Omental fat pad (tissue), 3 donors: ENCODE measurements at regions not wholly inside any gene's neighbourhood (a gene's known extent, or its start where the extent isn't known, plus 50 kb on each side); places are given as distances from the start of the nearest gene placed in this dataset.

ENCODE experiments used
- ATAC-seq: fragments of 150-250 bp; one replicate; pipeline ENCODE4 v1.9.1; 2016; ENCODE audit warnings: mild to moderate bottlenecking, moderate library complexity; ENCODE audit not compliant: low FRiP score
- DNase-seq: peaks from one replicate; pipeline ENCODE4 v3.0.0-alpha.2; 2019; ENCODE audit warnings: low spot score
- TF ChIP-seq, protein P1 (sequence below), 3 donors: fragments of 450-650 bp; IDR thresholded peaks; one replicate each; pipeline ENCODE4 v1.5.1; 2016 to 2017; ENCODE audit warnings: antibody characterized with exemption in 3 of 3, mild to moderate bottlenecking in 3 of 3, moderate library complexity in 2 of 3

DNA sequence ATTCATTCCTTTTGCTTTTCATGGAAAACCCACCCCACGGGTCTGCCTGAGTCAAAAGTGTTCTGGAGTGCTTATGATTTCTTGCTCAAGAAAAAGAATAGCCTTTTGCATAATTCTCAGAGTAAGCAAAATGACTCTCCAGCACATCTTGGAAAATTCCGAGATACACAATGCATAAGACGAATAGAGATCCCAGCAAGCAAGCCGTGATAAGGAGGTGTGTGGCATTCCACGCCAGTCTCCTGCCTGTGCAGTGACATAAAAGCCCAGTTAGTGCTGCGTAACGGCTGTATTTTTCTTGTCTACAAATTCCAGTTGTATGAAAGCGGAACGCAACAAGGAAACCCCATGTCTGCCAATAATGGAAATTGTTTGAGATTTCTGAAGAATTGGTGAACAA is 237.9 kb upstream of the GATB start:
- ATAC-seq (no peak), DNase-seq (no peak)
- TF ChIP-seq, protein P1, sequence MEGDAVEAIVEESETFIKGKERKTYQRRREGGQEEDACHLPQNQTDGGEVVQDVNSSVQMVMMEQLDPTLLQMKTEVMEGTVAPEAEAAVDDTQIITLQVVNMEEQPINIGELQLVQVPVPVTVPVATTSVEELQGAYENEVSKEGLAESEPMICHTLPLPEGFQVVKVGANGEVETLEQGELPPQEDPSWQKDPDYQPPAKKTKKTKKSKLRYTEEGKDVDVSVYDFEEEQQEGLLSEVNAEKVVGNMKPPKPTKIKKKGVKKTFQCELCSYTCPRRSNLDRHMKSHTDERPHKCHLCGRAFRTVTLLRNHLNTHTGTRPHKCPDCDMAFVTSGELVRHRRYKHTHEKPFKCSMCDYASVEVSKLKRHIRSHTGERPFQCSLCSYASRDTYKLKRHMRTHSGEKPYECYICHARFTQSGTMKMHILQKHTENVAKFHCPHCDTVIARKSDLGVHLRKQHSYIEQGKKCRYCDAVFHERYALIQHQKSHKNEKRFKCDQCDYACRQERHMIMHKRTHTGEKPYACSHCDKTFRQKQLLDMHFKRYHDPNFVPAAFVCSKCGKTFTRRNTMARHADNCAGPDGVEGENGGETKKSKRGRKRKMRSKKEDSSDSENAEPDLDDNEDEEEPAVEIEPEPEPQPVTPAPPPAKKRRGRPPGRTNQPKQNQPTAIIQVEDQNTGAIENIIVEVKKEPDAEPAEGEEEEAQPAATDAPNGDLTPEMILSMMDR (IDR thresholded peaks at IDR 0.05), result no peak

DNA sequence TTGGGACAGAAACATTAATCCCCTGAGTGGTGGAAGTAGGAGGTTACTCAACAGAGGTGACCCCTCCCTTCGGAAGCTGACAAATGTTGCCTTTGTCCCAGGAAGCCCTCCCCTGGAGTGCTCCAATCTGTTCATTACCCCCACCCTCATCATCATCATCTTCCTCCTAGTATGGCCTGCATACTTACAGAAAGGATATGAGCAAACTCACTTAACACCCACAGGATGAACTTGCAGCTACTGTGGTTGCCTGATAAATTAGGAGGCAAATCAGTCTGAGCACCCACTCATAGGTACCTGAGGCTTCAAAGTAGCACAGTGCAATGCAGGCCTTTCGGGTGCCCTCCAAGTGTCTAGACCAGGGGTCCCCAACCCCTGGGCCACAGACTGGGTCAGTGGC is 236.7 kb upstream of the GATB start:
- TF ChIP-seq, protein P1 (IDR thresholded peaks at IDR 0.05), result no peak
- ATAC-seq (no peak), DNase-seq (no peak)

DNA sequence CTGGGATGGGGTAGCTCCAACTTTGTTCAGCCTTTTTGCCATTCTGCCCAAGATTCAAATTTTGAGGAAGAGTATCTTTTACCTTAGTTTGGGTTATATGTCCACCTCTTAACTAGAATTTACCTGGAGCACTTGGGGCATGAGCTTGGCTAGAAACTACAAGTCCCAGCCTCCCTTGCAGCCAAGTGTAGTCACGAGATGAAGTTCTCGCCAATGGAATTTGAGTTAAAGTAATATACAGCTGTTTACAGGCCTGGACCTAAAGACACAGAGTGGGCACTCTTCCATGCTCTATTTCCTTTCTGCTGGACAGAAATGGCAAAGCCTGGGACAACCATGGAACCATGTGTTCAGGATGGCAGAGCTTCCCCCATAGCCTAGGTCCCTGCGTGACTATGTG is 233.6 kb upstream of the GATB start:
- TF ChIP-seq, protein P1 (IDR thresholded peaks at IDR 0.05), result no peak
- ATAC-seq (no peak), DNase-seq (no peak)

DNA sequence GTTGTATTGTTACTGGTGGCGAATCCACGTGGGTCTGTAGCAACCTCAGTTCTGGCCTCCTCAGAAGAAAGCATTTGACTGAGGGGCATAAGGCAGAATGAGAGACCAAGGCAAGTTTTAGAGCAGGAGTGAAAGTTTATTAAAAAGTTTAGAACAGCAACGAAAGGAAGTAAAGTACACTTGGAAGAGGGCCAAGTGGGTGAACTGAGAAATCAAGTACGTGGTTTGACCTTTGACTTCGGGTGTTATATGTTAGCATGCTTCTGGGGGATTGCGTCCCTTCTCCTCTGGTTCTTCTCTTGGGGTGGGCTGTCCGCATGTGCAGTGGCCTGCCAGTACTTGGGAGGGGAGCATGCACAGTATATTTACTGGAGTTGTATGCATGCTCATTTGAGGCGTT is 232.7 kb upstream of the GATB start:
- no peak for DNase-seq
- TF ChIP-seq, protein P1 (IDR thresholded peaks at IDR 0.05), result no peak
- no peak for ATAC-seq

DNA sequence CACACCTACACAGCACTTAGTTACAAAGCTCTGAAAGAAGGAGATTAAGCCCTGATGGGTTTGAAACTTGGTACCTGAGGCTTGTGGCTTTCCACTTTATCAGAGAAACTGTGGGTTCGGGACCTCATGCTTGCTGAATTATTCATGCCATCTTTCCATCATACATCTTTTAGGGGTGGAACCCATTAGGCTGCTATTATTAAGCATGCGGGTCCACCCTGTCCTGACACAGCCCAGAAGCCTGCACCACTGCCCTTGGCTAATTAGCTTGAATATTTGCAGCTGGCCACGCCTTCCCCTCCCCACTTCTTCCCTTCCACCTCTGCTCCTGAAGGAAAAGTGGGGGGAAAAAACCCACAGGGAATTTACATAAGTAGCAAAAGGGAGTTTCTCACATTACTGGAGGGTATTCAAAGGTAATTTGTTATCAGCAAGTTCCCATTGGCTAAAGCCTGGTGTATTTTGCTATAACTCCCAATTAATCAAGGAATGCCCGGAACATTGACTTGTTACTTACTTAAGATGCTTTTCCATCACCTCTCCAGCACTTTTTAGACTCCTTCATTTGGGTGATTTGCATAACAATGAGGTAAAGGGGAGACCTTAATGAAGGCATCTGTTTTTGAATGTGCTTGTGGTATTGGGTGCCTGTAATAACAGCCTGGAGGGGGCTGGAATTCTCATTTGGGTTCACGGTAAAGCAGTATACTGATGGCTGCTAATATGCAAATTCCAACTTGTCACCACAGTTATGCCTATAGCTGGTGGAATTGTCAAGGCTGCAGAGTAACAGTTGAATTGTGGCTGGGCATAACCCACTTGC is 231.7 kb upstream of the GATB start:
- TF ChIP-seq, protein P1 (IDR thresholded peaks at IDR 0.05), result no peak
- DNase-seq (no peak), ATAC-seq (no peak)

DNA sequence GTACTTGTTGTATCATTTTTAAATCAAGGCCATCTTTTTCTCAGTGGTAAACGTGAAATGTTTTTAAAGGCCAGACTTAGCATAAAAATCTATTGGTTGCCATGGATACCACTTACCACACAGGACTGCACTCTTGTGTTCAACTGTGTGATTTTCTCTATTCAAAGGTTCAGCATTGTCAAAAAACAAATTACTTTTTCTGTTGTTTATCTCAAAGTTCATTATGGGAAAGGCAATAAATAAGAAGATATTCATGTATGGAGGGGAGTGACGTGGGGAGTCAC is 231.0 kb upstream of the GATB start:
- no peak for DNase-seq
- no peak for ATAC-seq
- TF ChIP-seq, protein P1 (IDR thresholded peaks at IDR 0.05), result no peak
